Testis (tissue), 2 donors: ENCODE measurements at regions not wholly inside any gene's neighbourhood (a gene's known extent, or its start where the extent isn't known, plus 50 kb on each side); places are given as distances from the start of the nearest gene placed in this dataset.

Experiments
- DNase-seq: peaks from one replicate; pipeline ENCODE4 v3.0.0-alpha.2; 2019
- H3K27ac ChIP-seq, 2 donors: fragments of 200-600 bp; sonication (generic); one replicate each; pipeline ENCODE4 v1.5.1; 2019
- H3K27me3 ChIP-seq: fragments of 200-600 bp; sonication (generic); one replicate; pipeline ENCODE4 v1.5.1; 2019
- H3K36me3 ChIP-seq: fragments of 200-600 bp; sonication (generic); one replicate; pipeline ENCODE4 v1.5.1; 2017; ENCODE audit warnings: low read depth; ENCODE audit errors: missing control alignments
- H3K4me1 ChIP-seq: fragments of 200-600 bp; sonication (generic); one replicate; pipeline ENCODE4 v1.5.1; 2019
- H3K4me3 ChIP-seq, 2 donors: fragments of 200-600 bp; sonication (generic); one replicate each; pipeline ENCODE4 v1.5.1; 2017 to 2019
- H3K9me3 ChIP-seq: fragments of 200-600 bp; sonication (generic); one replicate; pipeline ENCODE4 v1.5.1; 2017
- CTCF ChIP-seq, 3 experiments: fragments of 450-650 bp in 2 of 3; fragments of 200-600 bp in 1 of 3; sonication (generic) in 1 of 3; IDR thresholded peaks; one replicate each; pipeline ENCODE4 v1.5.1; 2016 to 2019; ENCODE audit warnings: antibody characterized with exemption in 3 of 3, mild to moderate bottlenecking in 2 of 3, moderate library complexity in 1 of 3
- POLR2A ChIP-seq: fragments of 450-650 bp; IDR thresholded peaks from one replicate; pipeline ENCODE4 v1.6.1; 2017; ENCODE audit warnings: antibody characterized with exemption, mild to moderate bottlenecking, moderate library complexity
- WGBS, 2 donors: methylation state at CpG; one replicate each; pipeline ENCODE4 v1.1.5; 2018; 5-methylcytosine and 5-hydroxymethylcytosine counted together
- intact Hi-C: fragments of 100-400 bp; cut with DNase I; formaldehyde crosslinking; loops from one replicate; pipeline ENCODE4 v1.15.1; 2023; ENCODE audit warnings: low total_unique reads

GRCh38 chr5:57776035-57776434, 293.4 kb upstream of the ACTBL2 start:
- intact Hi-C loops, result no loop called here
- WGBS, 2 donors, result 50 to 55% methylated on average over 1 of the region's 1 CpG

GRCh38 chr5:57774439-57774838, 291.8 kb upstream of the ACTBL2 start:
- Histone ChIP-seq H3K9me3 (no peaks in the 10 kb centered on the region), H3K27me3 (no peaks in the 10 kb centered on the region), H3K27ac (no peak overlapping the region), H3K36me3 (no peaks in the 10 kb centered on the region), H3K4me3 (no peak overlapping the region), H3K4me1 (no peaks in the 10 kb centered on the region)
- intact Hi-C loops, result no loop called here
- no peak for DNase-seq
- WGBS, 2 donors, result 100% methylated on average over 1 of the region's 1 CpG
- no peak for TF ChIP-seq CTCF (IDR thresholded peaks at IDR 0.05)
- no peak for TF ChIP-seq POLR2A

More at GRCh38 chr5:57776035-57776434, 293.4 kb upstream of the ACTBL2 start:
- Histone ChIP-seq H3K36me3 (no peaks in the 10 kb centered on the region), H3K9me3 (no peaks in the 10 kb centered on the region), H3K4me3 (no peak overlapping the region), H3K27ac (no peak overlapping the region), H3K4me1 (no peaks in the 10 kb centered on the region), H3K27me3 (no peaks in the 10 kb centered on the region)
- TF ChIP-seq CTCF (IDR thresholded peaks at IDR 0.05) (no peak), POLR2A (no peak)
- no peak for DNase-seq

- H3K4me1 ChIP-seq, result no peaks in the 10 kb centered on the region
- TF ChIP-seq POLR2A, result no peak
- TF ChIP-seq CTCF (IDR thresholded peaks at IDR 0.05), result no peak
- H3K27me3 ChIP-seq, result no peaks in the 10 kb centered on the region
- H3K4me3 ChIP-seq, result no peak overlapping the region
- intact Hi-C loops, result no loop called here
- H3K36me3 ChIP-seq, result no peaks in the 10 kb centered on the region
- no peak for DNase-seq
- H3K9me3 ChIP-seq, result no peaks in the 10 kb centered on the region
- no peak overlapping the region for H3K27ac ChIP-seq
These were observed 289.9 kb upstream of the ACTBL2 start for GRCh38 chr5:57772512-57772911.

GRCh38 chr5:57770039-57770438, 287.4 kb upstream of the ACTBL2 start:
- Histone ChIP-seq H3K27me3 (no peaks in the 10 kb centered on the region), H3K27ac (no peak overlapping the region), H3K4me3 (no peak overlapping the region), H3K4me1 (no peaks in the 10 kb centered on the region), H3K36me3 (no peaks in the 10 kb centered on the region), H3K9me3 (no peaks in the 10 kb centered on the region)
- TF ChIP-seq CTCF (IDR thresholded peaks at IDR 0.05) (no peak), POLR2A (no peak)
- 81 to 86% methylated on average over 2 of the region's 2 CpGs for WGBS, 2 donors
- intact Hi-C loops, result no loop called here
- DNase-seq, result no peak

GRCh38 chr5:57768745-57769144, 286.1 kb upstream of the ACTBL2 start:
- 85 to 94% methylated on average over 4 of the region's 4 CpGs for WGBS, 2 donors
- no peaks in the 10 kb centered on the region for H3K36me3 ChIP-seq

More at GRCh38 chr5:57768745-57769144, 286.1 kb upstream of the ACTBL2 start:
- no peak for DNase-seq
- H3K27me3 ChIP-seq, result no peaks in the 10 kb centered on the region
- intact Hi-C loops, result no loop called here
- H3K9me3 ChIP-seq, result no peaks in the 10 kb centered on the region
- TF ChIP-seq POLR2A (no peak), CTCF (IDR thresholded peaks at IDR 0.05) (no peak)
- no peak overlapping the region for H3K27ac ChIP-seq
- H3K4me3 ChIP-seq, result no peak overlapping the region
- no peaks in the 10 kb centered on the region for H3K4me1 ChIP-seq
